ENCODE measurements at regions not wholly inside any gene's neighbourhood (a gene's known extent, or its start where the extent isn't known, plus 50 kb on each side); places are given as distances from the start of the nearest gene placed in this dataset.

- TF ChIP-seq POLR2AphosphoS5 (IDR thresholded peaks at IDR 0.05) (no peak), CTCF (IDR thresholded peaks at IDR 0.05) (no peak), POLR2A (IDR thresholded peaks at IDR 0.05) (no peak)
- no peaks in the 10 kb centered on the region for H3K4me1 ChIP-seq (replicated peaks)
- DNase-seq (ENCODE audit: low spot score): no peak
- 98% methylated on average over 8 of the region's 8 CpGs for WGBS
- H3K4me3 ChIP-seq: no peak overlapping the region
- intact Hi-C loops (cut with DNase I): no loop called here
- no peaks in the 10 kb centered on the region for H3K36me3 ChIP-seq
- no peaks in the 10 kb centered on the region for H3K9me3 ChIP-seq
- no peak overlapping the region for H3K27ac ChIP-seq
- H3K27me3 ChIP-seq (replicated peaks; ENCODE audit: insufficient read depth): no peaks in the 10 kb centered on the region
Observed at GRCh38 chr6:65786815-65787214, 79.8 kb upstream of the EYS start.

GRCh38 chr6:65780691-65781090 lies 73.7 kb upstream of the EYS start:
- no peak overlapping the region for H3K27ac ChIP-seq
- intact Hi-C loops (cut with DNase I): no loop called here
- H3K4me1 ChIP-seq (replicated peaks): no peaks in the 10 kb centered on the region
- 89% methylated on average over 4 of the region's 4 CpGs for WGBS
- DNase-seq (ENCODE audit: low spot score): no peak
- TF ChIP-seq POLR2AphosphoS5 (IDR thresholded peaks at IDR 0.05) (no peak), POLR2A (IDR thresholded peaks at IDR 0.05) (no peak), CTCF (IDR thresholded peaks at IDR 0.05) (no peak)
- no peak overlapping the region for H3K4me3 ChIP-seq
- no peaks in the 10 kb centered on the region for H3K36me3 ChIP-seq
- H3K9me3 ChIP-seq: no peaks in the 10 kb centered on the region
- no peaks in the 10 kb centered on the region for H3K27me3 ChIP-seq (replicated peaks; ENCODE audit: insufficient read depth)

GRCh38 chr6:65776332-65776731 lies 69.3 kb upstream of the EYS start:
- no peak for DNase-seq (ENCODE audit: low spot score)
- no peaks in the 10 kb centered on the region for H3K27me3 ChIP-seq (replicated peaks; ENCODE audit: insufficient read depth)
- no peak overlapping the region for H3K4me3 ChIP-seq
- H3K9me3 ChIP-seq: no peaks in the 10 kb centered on the region
- H3K36me3 ChIP-seq: no peaks in the 10 kb centered on the region
- H3K27ac ChIP-seq: no peak overlapping the region
- WGBS: 29% methylated on average over 4 of the region's 4 CpGs
- intact Hi-C loops (cut with DNase I): no loop called here
- H3K4me1 ChIP-seq (replicated peaks): no peaks in the 10 kb centered on the region
- TF ChIP-seq POLR2AphosphoS5 (IDR thresholded peaks at IDR 0.05): no peak
- TF ChIP-seq POLR2A (IDR thresholded peaks at IDR 0.05): no peak
- TF ChIP-seq CTCF (IDR thresholded peaks at IDR 0.05): no peak

- WGBS: 96% methylated on average over 3 of the region's 3 CpGs
- no peaks in the 10 kb centered on the region for H3K4me1 ChIP-seq (replicated peaks)
- H3K36me3 ChIP-seq: no peaks in the 10 kb centered on the region
- H3K4me3 ChIP-seq: no peak overlapping the region
- intact Hi-C loops (cut with DNase I): no loop called here
- no peak overlapping the region for H3K27ac ChIP-seq
- H3K9me3 ChIP-seq: no peaks in the 10 kb centered on the region
- TF ChIP-seq POLR2A (IDR thresholded peaks at IDR 0.05): no peak
- no peak for TF ChIP-seq CTCF (IDR thresholded peaks at IDR 0.05)
- no peak for TF ChIP-seq POLR2AphosphoS5 (IDR thresholded peaks at IDR 0.05)
- H3K27me3 ChIP-seq (replicated peaks; ENCODE audit: insufficient read depth): no peaks in the 10 kb centered on the region
- no peak for DNase-seq (ENCODE audit: low spot score)
Observed at GRCh38 chr6:65771946-65772345, 64.9 kb upstream of the EYS start.

- 54% methylated on average over 4 of the region's 4 CpGs for WGBS
- no peak overlapping the region for H3K4me3 ChIP-seq
- DNase-seq (ENCODE audit: low spot score): no peak
- no peak for TF ChIP-seq POLR2AphosphoS5 (IDR thresholded peaks at IDR 0.05)
- no peak for TF ChIP-seq CTCF (IDR thresholded peaks at IDR 0.05)
- no peak for TF ChIP-seq POLR2A (IDR thresholded peaks at IDR 0.05)
- intact Hi-C loops (cut with DNase I): no loop called here
- H3K9me3 ChIP-seq: no peaks in the 10 kb centered on the region
- no peaks in the 10 kb centered on the region for H3K27me3 ChIP-seq (replicated peaks; ENCODE audit: insufficient read depth)
- no peaks in the 10 kb centered on the region for H3K36me3 ChIP-seq
- H3K27ac ChIP-seq: no peak overlapping the region
- no peaks in the 10 kb centered on the region for H3K4me1 ChIP-seq (replicated peaks)
Observed at GRCh38 chr6:65761890-65762289, 54.9 kb upstream of the EYS start.

Measured in prostate gland (tissue), 2 donors.